Prostate gland (tissue), 2 donors: ENCODE measurements at regions not wholly inside any gene's neighbourhood (a gene's known extent, or its start where the extent isn't known, plus 50 kb on each side); places are given as distances from the start of the nearest gene placed in this dataset.

Experiments used
- POLR2A ChIP-seq: fragments of 450-650 bp; IDR thresholded peaks from one replicate; pipeline ENCODE4 v1.6.1; 2016; ENCODE audit warnings: antibody characterized with exemption, mild to moderate bottlenecking
- POLR2AphosphoS5 ChIP-seq: sonication (generic); formaldehyde crosslinking; IDR thresholded peaks from one replicate; pipeline ENCODE4 v1.6.1; 2017; ENCODE audit warnings: antibody characterized with exemption
- TF ChIP-seq, protein P1 (sequence below), 4 experiments: fragments of 200-600 bp in 2 of 4; fragments of 450-650 bp in 2 of 4; sonication (generic) in 2 of 4; IDR thresholded peaks; 1 replicate in 3 of 4; 2 replicates in 1 of 4; pipeline ENCODE4 v1.5.1; 2016 to 2019; ENCODE audit warnings: antibody characterized with exemption in 4 of 4, mild to moderate bottlenecking in 2 of 4, moderate library complexity in 2 of 4

DNA sequence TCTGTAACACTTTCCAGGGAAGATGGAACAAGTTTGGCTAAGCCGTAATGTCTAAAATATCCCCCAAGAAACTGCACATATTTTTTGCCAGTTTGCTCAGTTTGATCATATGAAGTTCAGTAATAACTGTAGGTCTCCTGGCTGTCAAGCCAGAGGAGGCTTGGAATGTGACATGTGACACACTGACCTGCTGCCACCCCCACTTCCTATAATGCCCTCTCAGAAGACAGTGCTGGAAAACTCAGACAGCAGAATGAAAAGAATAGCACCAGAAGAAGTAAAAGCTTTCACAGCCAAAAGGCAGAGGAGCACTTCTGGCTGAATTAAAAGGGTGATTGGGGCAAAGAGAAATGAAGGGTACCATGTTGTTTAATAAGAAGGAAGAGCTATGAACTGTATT, 67.4 kb upstream of the UBAC2 start:
- TF ChIP-seq, protein P1, sequence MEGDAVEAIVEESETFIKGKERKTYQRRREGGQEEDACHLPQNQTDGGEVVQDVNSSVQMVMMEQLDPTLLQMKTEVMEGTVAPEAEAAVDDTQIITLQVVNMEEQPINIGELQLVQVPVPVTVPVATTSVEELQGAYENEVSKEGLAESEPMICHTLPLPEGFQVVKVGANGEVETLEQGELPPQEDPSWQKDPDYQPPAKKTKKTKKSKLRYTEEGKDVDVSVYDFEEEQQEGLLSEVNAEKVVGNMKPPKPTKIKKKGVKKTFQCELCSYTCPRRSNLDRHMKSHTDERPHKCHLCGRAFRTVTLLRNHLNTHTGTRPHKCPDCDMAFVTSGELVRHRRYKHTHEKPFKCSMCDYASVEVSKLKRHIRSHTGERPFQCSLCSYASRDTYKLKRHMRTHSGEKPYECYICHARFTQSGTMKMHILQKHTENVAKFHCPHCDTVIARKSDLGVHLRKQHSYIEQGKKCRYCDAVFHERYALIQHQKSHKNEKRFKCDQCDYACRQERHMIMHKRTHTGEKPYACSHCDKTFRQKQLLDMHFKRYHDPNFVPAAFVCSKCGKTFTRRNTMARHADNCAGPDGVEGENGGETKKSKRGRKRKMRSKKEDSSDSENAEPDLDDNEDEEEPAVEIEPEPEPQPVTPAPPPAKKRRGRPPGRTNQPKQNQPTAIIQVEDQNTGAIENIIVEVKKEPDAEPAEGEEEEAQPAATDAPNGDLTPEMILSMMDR (IDR thresholded peaks at IDR 0.05) = no peak
- no peak for TF ChIP-seq POLR2A
- no peak for TF ChIP-seq POLR2AphosphoS5
